Mesendoderm (in vitro differentiated cells): ENCODE measurements at regions not wholly inside any gene's neighbourhood (a gene's known extent, or its start where the extent isn't known, plus 50 kb on each side); places are given as distances from the start of the nearest gene placed in this dataset.

Experiments used
- DNase-seq: peaks from one replicate; pipeline ENCODE4 v3.0.0; 2013
- H2AK5ac ChIP-seq: 2 replicates; pipeline ENCODE4 v1.6.1; 2013; ENCODE audit warnings: low read length, inconsistent platforms
- H2BK120ac ChIP-seq: 2 replicates; pipeline ENCODE4 v1.6.1; 2013; ENCODE audit warnings: low read depth, mild to moderate bottlenecking, low read length, moderate library complexity, mixed read lengths
- H2BK15ac ChIP-seq: replicated peaks from 2 replicates; pipeline ENCODE4 v1.6.1; 2013; ENCODE audit warnings: low read depth, mild to moderate bottlenecking, moderate library complexity
- H2BK5ac ChIP-seq: 2 replicates; pipeline ENCODE4 v1.6.1; 2013; ENCODE audit warnings: low read length, inconsistent platforms
- H3K18ac ChIP-seq: 2 replicates; pipeline ENCODE4 v1.6.1; 2013; ENCODE audit warnings: mild to moderate bottlenecking, low read length, mixed read lengths
- H3K23ac ChIP-seq: one replicate; pipeline ENCODE4 v1.6.1; 2013; ENCODE audit warnings: low read length
- H3K27ac ChIP-seq: 2 replicates; pipeline ENCODE4 v1.5.1; 2013; ENCODE audit warnings: low read depth, mild to moderate bottlenecking, inconsistent platforms, low read length, moderate library complexity
- H3K27me3 ChIP-seq: 2 replicates; pipeline ENCODE4 v1.6.1; 2013; ENCODE audit warnings: low read length, control low read depth, mild to moderate bottlenecking, inconsistent platforms; ENCODE audit not compliant: insufficient read depth, poor library complexity
- H3K36me3 ChIP-seq: 2 replicates; pipeline ENCODE4 v1.6.1; 2013; ENCODE audit warnings: low read length, inconsistent platforms; ENCODE audit not compliant: control insufficient read depth, insufficient read depth
- H3K4ac ChIP-seq: one replicate; pipeline ENCODE4 v1.6.1; 2013; ENCODE audit warnings: low read depth, mild to moderate bottlenecking, low read length, moderate library complexity
- H3K4me1 ChIP-seq: 2 replicates; pipeline ENCODE4 v1.6.1; 2013; ENCODE audit warnings: low read depth, low read length, inconsistent platforms; ENCODE audit not compliant: control insufficient read depth
- H3K4me2 ChIP-seq: 2 replicates; pipeline ENCODE4 v1.6.1; 2013; ENCODE audit warnings: low read length
- H3K4me3 ChIP-seq: 2 replicates; pipeline ENCODE4 v1.5.1; 2013; ENCODE audit warnings: mild to moderate bottlenecking, low read length
- H3K56ac ChIP-seq: one replicate; pipeline ENCODE4 v1.6.1; 2013; ENCODE audit warnings: low read length
- H3K79me1 ChIP-seq: 2 replicates; pipeline ENCODE4 v1.6.1; 2013; ENCODE audit warnings: low read length, inconsistent platforms
- H3K79me2 ChIP-seq: 2 replicates; pipeline ENCODE4 v1.6.1; 2013; ENCODE audit warnings: mild to moderate bottlenecking, low read length; ENCODE audit not compliant: control insufficient read depth, insufficient read depth
- H3K9ac ChIP-seq: 2 replicates; pipeline ENCODE4 v1.6.1; 2013; ENCODE audit warnings: low read length, inconsistent platforms
- H4K5ac ChIP-seq: one replicate; pipeline ENCODE4 v1.6.1; 2013; ENCODE audit warnings: low read length
- H4K8ac ChIP-seq: one replicate; pipeline ENCODE4 v1.6.1; 2013; ENCODE audit warnings: low read depth, mild to moderate bottlenecking, control low read depth, low read length, moderate library complexity
- WGBS: extraction: QIAGEN DNeasy Blood & Tissue Kit; methylation state at CpG from one replicate; pipeline ENCODE4 v1.1.7; 2013; ENCODE audit warnings: low lambda C conversion rate, missing lambda C conversion rate; ENCODE audit not compliant: insufficient coverage; ENCODE audit errors: extremely low coverage; 5-methylcytosine and 5-hydroxymethylcytosine counted together

DNA sequence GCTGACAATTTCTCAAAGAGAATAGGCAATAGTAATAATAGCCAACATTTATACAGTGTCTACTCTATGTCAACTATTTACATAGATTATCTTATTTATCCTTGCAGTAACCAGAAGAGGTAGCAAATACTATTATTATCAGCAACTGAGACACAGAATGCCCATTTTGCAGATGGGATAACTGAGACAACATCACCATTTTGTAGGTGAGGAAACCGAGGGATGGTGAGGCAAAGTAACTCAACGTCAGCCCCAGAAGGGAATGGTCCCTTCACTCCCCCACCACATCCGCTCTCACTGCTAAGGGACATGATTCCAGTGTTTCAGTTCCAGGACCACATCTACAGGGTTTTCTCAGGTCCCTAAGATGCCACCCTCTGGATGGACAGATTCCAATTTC, 261.2 kb upstream of the NEBL start:
- H3K18ac ChIP-seq: no peak overlapping the region
- no peaks in the 10 kb centered on the region for H3K36me3 ChIP-seq
- no peak overlapping the region for H3K4me2 ChIP-seq
- no peaks in the 10 kb centered on the region for H3K79me2 ChIP-seq
- no peaks in the 10 kb centered on the region for H3K4me1 ChIP-seq
- no peak overlapping the region for H4K8ac ChIP-seq
- no peak overlapping the region for H2BK5ac ChIP-seq
- no peaks in the 10 kb centered on the region for H3K79me1 ChIP-seq
- no peak overlapping the region for H3K9ac ChIP-seq
- no peak overlapping the region for H3K4me3 ChIP-seq
- H3K27me3 ChIP-seq: no peaks in the 10 kb centered on the region
- no peak overlapping the region for H3K23ac ChIP-seq
- DNase-seq: no peak
- H2BK15ac ChIP-seq: no peak overlapping the region
- H3K27ac ChIP-seq: no peak overlapping the region
- no peak overlapping the region for H3K4ac ChIP-seq
- H4K5ac ChIP-seq: no peak overlapping the region
- no peak overlapping the region for H3K56ac ChIP-seq
- no peak overlapping the region for H2BK120ac ChIP-seq
- H2AK5ac ChIP-seq: no peak overlapping the region
- no CpG with 5 or more reads among the region's 3 CpGs for WGBS

DNA sequence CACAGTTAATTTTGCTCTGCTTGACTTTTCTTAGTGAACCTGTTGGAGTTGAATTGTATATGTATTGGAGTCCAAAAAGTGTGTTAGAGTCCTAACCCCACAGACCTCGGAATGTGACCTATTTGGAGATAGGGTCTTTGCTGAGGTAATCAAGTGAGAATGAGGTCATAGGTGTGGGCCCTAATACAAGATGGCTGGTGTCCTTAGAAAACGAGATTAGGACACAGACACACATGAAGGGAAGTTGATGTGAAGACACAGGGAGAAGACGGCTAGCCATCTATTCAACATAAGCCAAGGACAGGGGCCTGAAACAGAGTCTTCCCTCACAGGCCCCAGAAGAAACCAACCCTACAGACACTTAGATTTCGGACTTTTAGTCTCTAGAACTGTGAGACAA, 260.6 kb upstream of the NEBL start:
- no peak overlapping the region for H3K4ac ChIP-seq
- no peaks in the 10 kb centered on the region for H3K79me1 ChIP-seq
- H2BK5ac ChIP-seq: no peak overlapping the region
- no peak overlapping the region for H3K9ac ChIP-seq
- no peak overlapping the region for H3K56ac ChIP-seq
- no CpG with 5 or more reads among the region's 4 CpGs for WGBS
- no peak overlapping the region for H3K18ac ChIP-seq
- H3K27ac ChIP-seq: no peak overlapping the region
- no peak overlapping the region for H2BK15ac ChIP-seq
- no peak overlapping the region for H3K23ac ChIP-seq
- no peak overlapping the region for H4K8ac ChIP-seq
- DNase-seq: no peak
- no peak overlapping the region for H2AK5ac ChIP-seq
- no peak overlapping the region for H2BK120ac ChIP-seq
- no peak overlapping the region for H3K4me3 ChIP-seq
- H3K4me1 ChIP-seq: no peaks in the 10 kb centered on the region
- no peaks in the 10 kb centered on the region for H3K36me3 ChIP-seq
- no peaks in the 10 kb centered on the region for H3K79me2 ChIP-seq
- no peak overlapping the region for H3K4me2 ChIP-seq
- H4K5ac ChIP-seq: no peak overlapping the region
- no peaks in the 10 kb centered on the region for H3K27me3 ChIP-seq

DNA sequence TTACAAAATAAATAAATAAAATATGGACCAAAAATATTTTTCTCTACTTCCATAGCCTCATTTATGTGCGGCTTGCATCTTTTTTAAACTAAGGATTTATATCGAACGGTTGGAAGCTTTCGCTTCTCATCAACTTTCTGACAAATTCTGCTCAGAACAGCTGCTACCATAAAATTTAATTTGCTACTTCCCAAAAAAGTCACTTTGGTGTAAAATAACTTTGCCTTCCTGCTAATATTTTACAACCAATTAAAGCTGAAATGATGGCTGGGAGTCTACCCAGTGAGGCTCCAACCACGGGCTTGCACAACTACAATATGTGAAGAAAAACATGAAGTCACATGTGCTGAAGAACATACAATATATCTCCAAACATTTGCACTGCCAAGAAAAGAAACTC, 253.1 kb upstream of the NEBL start:
- no peaks in the 10 kb centered on the region for H3K79me2 ChIP-seq
- no peaks in the 10 kb centered on the region for H3K27me3 ChIP-seq
- H4K5ac ChIP-seq: no peak overlapping the region
- no peak overlapping the region for H3K4ac ChIP-seq
- H3K36me3 ChIP-seq: no peaks in the 10 kb centered on the region
- H3K27ac ChIP-seq: no peak overlapping the region
- H2AK5ac ChIP-seq: no peak overlapping the region
- no peak overlapping the region for H2BK5ac ChIP-seq
- no peak overlapping the region for H3K9ac ChIP-seq
- H3K18ac ChIP-seq: no peak overlapping the region
- no peaks in the 10 kb centered on the region for H3K4me1 ChIP-seq
- H3K4me2 ChIP-seq: no peak overlapping the region
- H3K4me3 ChIP-seq: no peak overlapping the region
- H2BK15ac ChIP-seq: no peak overlapping the region
- DNase-seq: no peak
- H4K8ac ChIP-seq: no peak overlapping the region
- no peak overlapping the region for H3K23ac ChIP-seq
- H3K56ac ChIP-seq: no peak overlapping the region
- no peaks in the 10 kb centered on the region for H3K79me1 ChIP-seq
- no peak overlapping the region for H2BK120ac ChIP-seq
- no CpG with 5 or more reads among the region's 5 CpGs for WGBS

- H4K5ac ChIP-seq: no peak overlapping the region
- no peaks in the 10 kb centered on the region for H3K79me1 ChIP-seq
These were observed 249.3 kb upstream of the NEBL start for GRCh38 chr10:21146436-21146789.

GRCh38 chr10:21145751-21146435, 248.8 kb upstream of the NEBL start:
- H3K79me2 ChIP-seq: no peaks in the 10 kb centered on the region
- H4K5ac ChIP-seq: no peak overlapping the region
- H3K56ac ChIP-seq: no peak overlapping the region
- H2AK5ac ChIP-seq: no peak overlapping the region
- no peak overlapping the region for H3K18ac ChIP-seq
- H3K27ac ChIP-seq: no peak overlapping the region
- no peak overlapping the region for H4K8ac ChIP-seq
- no peak overlapping the region for H2BK5ac ChIP-seq
- H3K4me3 ChIP-seq: no peak overlapping the region
- no CpG with 5 or more reads among the region's 13 CpGs for WGBS
- no peak overlapping the region for H3K4ac ChIP-seq
- no peak overlapping the region for H3K4me2 ChIP-seq
- H3K36me3 ChIP-seq: no peaks in the 10 kb centered on the region
- H3K27me3 ChIP-seq: no peaks in the 10 kb centered on the region
- H3K9ac ChIP-seq: no peak overlapping the region
- peak; percentile 13 for DNase-seq
- no peaks in the 10 kb centered on the region for H3K4me1 ChIP-seq
- no peak overlapping the region for H2BK15ac ChIP-seq
- no peak overlapping the region for H2BK120ac ChIP-seq
- no peak overlapping the region for H3K23ac ChIP-seq
- no peaks in the 10 kb centered on the region for H3K79me1 ChIP-seq

More at GRCh38 chr10:21146436-21146789, 249.3 kb upstream of the NEBL start:
- no peaks in the 10 kb centered on the region for H3K79me2 ChIP-seq
- H4K8ac ChIP-seq: no peak overlapping the region
- H3K4me2 ChIP-seq: no peak overlapping the region
- H3K23ac ChIP-seq: no peak overlapping the region
- no peak overlapping the region for H3K27ac ChIP-seq
- no peak overlapping the region for H3K4me3 ChIP-seq
- peak; percentile 33 for DNase-seq
- no peak overlapping the region for H2BK15ac ChIP-seq
- H3K4me1 ChIP-seq: no peaks in the 10 kb centered on the region
- H2BK120ac ChIP-seq: no peak overlapping the region
- WGBS: no CpG with 5 or more reads among the region's 1 CpG
- no peaks in the 10 kb centered on the region for H3K36me3 ChIP-seq
- no peak overlapping the region for H2BK5ac ChIP-seq
- no peaks in the 10 kb centered on the region for H3K27me3 ChIP-seq
- H3K56ac ChIP-seq: no peak overlapping the region
- no peak overlapping the region for H3K4ac ChIP-seq
- H3K18ac ChIP-seq: no peak overlapping the region
- H3K9ac ChIP-seq: no peak overlapping the region
- H2AK5ac ChIP-seq: no peak overlapping the region

DNA sequence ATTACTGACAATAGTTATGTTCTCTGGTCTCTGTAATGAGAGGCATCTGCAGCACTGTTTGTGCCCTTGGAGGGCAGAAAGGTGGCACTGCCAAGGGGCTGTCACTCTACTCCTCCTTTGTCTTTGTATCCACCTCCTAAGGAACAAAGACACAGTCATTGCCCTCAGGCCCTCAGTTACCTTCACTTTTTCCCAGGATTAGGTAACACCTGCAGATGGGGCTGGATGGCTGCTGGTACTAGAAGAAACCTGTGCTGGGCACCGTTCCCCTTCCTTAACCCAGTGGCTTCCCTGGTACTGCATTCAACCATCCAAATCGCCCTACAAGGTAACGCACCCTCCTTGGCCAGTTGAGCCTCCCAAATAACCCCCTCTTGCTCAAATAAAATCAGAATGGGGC, 246.9 kb upstream of the NEBL start:
- no peak overlapping the region for H2AK5ac ChIP-seq
- H3K9ac ChIP-seq: no peak overlapping the region
- H3K27ac ChIP-seq: no peak overlapping the region
- H3K4me1 ChIP-seq: no peaks in the 10 kb centered on the region
- WGBS: no CpG with 5 or more reads among the region's 3 CpGs
- H3K4me2 ChIP-seq: no peak overlapping the region
- H4K5ac ChIP-seq: no peak overlapping the region
- no peak overlapping the region for H4K8ac ChIP-seq
- no peaks in the 10 kb centered on the region for H3K79me1 ChIP-seq
- H3K36me3 ChIP-seq: no peaks in the 10 kb centered on the region
- no peak overlapping the region for H3K18ac ChIP-seq
- no peak overlapping the region for H3K56ac ChIP-seq
- DNase-seq: peak; percentile 24
- no peaks in the 10 kb centered on the region for H3K79me2 ChIP-seq
- H2BK5ac ChIP-seq: no peak overlapping the region
- H3K4ac ChIP-seq: no peak overlapping the region
- H3K23ac ChIP-seq: no peak overlapping the region
- no peak overlapping the region for H3K4me3 ChIP-seq
- H3K27me3 ChIP-seq: no peaks in the 10 kb centered on the region
- H2BK120ac ChIP-seq: no peak overlapping the region
- no peak overlapping the region for H2BK15ac ChIP-seq
